ENCODE measurements at regions not wholly inside any gene's neighbourhood (a gene's known extent, or its start where the extent isn't known, plus 50 kb on each side); places are given as distances from the start of the nearest gene placed in this dataset.

GRCh38 chr5:120792477-120792876, 328.4 kb downstream of the PRR16 start:
- Histone ChIP-seq H2AK9ac (replicated peaks; ENCODE audit: low read depth, low read length, poor library complexity) (no peak overlapping the region), H3K4me2 (ENCODE audit: low read depth, low read length) (no peak overlapping the region), H4K5ac (ENCODE audit: low read depth, low read length) (no peak overlapping the region), H4K20me1 (ENCODE audit: insufficient read depth, low read length) (no peaks in the 10 kb centered on the region), H3K9me1 (ENCODE audit: insufficient read depth, low read length) (no peaks in the 10 kb centered on the region), H3K27me3 (ENCODE audit: control insufficient read depth, insufficient read depth, low read length) (no peaks in the 10 kb centered on the region), H2AFZ (replicated peaks; ENCODE audit: low read length, poor library complexity) (no peak overlapping the region), H3K79me1 (ENCODE audit: low read depth in 1 of 2, low read length in 2 of 2) (no peaks in the 10 kb centered on the region), H3K4me1 (ENCODE audit: control insufficient read depth, insufficient read depth, low read length) (peaks cover 2% of the 10 kb centered on the region; the same call in 1 of the 2 replicates), H3K4ac (ENCODE audit: low read depth, low read length) (no peak overlapping the region), H2AK5ac (ENCODE audit: low read depth, low read length) (no peak overlapping the region), H2BK120ac (ENCODE audit: low read depth, low read length) (no peak overlapping the region), H2BK15ac (ENCODE audit: low read depth, low read length) (no peak overlapping the region), H4K91ac (ENCODE audit: insufficient read depth, low read depth, low read length) (no peak overlapping the region), H2BK5ac (ENCODE audit: low read depth, low read length, poor library complexity, severe bottlenecking) (no peak overlapping the region), H3K23ac (ENCODE audit: low read depth, low read length) (no peak overlapping the region), H2BK20ac (ENCODE audit: low read depth, low read length) (no peak overlapping the region), H3K27ac (ENCODE audit: insufficient read depth, low read length) (no peak overlapping the region), H3K9me3 (ENCODE audit: control insufficient read depth, insufficient read depth, low read length) (no peaks in the 10 kb centered on the region), H3K9ac (ENCODE audit: low read depth, low read length) (no peak overlapping the region), H3K56ac (ENCODE audit: extremely low read depth, insufficient read depth, low read length) (no peak overlapping the region), H4K8ac (ENCODE audit: low read depth in 2 of 2, low read length in 2 of 2) (no peak overlapping the region), H3K36me3 (ENCODE audit: control insufficient read depth, insufficient read depth, low read length) (no peaks in the 10 kb centered on the region), H3K14ac (replicated peaks; ENCODE audit: low read depth, low read length) (no peak overlapping the region), H3K18ac (ENCODE audit: low read depth, low read length) (no peak overlapping the region), H3K4me3 (ENCODE audit: insufficient read depth, low read depth, low read length) (no peak overlapping the region)
- dilution Hi-C loops (cut with HindIII; ENCODE audit: low sequenced_read_pairs, unreplicated experiment) (no loop called here), in situ Hi-C loops (cut with MboI; ENCODE audit: low sequenced_read_pairs) (no loop called here), intact Hi-C loops (cut with micrococcal nuclease) (no loop called here)
- BruUV-seq (replicated peaks) = no TSS peak
- no peak for ATAC-seq (ENCODE audit: low read depth)
- no peak for DNase-seq
- POLR2A ChIA-PET (ENCODE audit: unreplicated experiment) = no interaction called here
- WGBS, 2 experiments (ENCODE audit: extremely low coverage in 2 of 2, insufficient read length in 1 of 2) = no CpG with 5 or more reads among the region's 2 CpGs
- CTCF ChIA-PET = no interaction called here
- no peak for TF ChIP-seq SMC3 (IDR thresholded peaks at IDR 0.05; ENCODE audit: low read depth, low read length)
- no peak for TF ChIP-seq BHLHE40 (IDR thresholded peaks at IDR 0.05; ENCODE audit: low read depth, low read length)
- no peak for TF ChIP-seq ELK1 (IDR thresholded peaks at IDR 0.05; ENCODE audit: borderline replicate concordance, low read depth, low read length)
- no peak for TF ChIP-seq RFX5 (IDR thresholded peaks at IDR 0.05; ENCODE audit: low read depth, low read length)
- no peak for TF ChIP-seq CTCF (conservative IDR thresholded peaks at IDR 0.05; ENCODE audit: low read depth, low read length)
- TF ChIP-seq RAD21 (IDR thresholded peaks at IDR 0.05; ENCODE audit: low read length) = no peak
- TF ChIP-seq POLR2A (IDR thresholded peaks at IDR 0.05; ENCODE audit: low read depth, low read length) = no peak
- no peak for TF ChIP-seq NFE2L2 (IDR thresholded peaks at IDR 0.05; ENCODE audit: low read depth, low read length)
- TF ChIP-seq CEBPB (IDR thresholded peaks at IDR 0.05; ENCODE audit: low read depth, low read length) = no peak
- no peak for TF ChIP-seq USF2 (IDR thresholded peaks at IDR 0.05; ENCODE audit: low read depth, low read length)
- TF ChIP-seq MAFK (IDR thresholded peaks at IDR 0.05; ENCODE audit: low read depth, low read length) = no peak

Data from IMR-90 (cell line).